SK-N-SH (cell line): ENCODE measurements at regions not wholly inside any gene's neighbourhood (a gene's known extent, or its start where the extent isn't known, plus 50 kb on each side); places are given as distances from the start of the nearest gene placed in this dataset.

Experiments used
- CTCF ChIA-PET: fragments of 300-600, 350-600 bp; formaldehyde crosslinking; extraction: SDS; loops from one replicate; lab custom pipeline; 2021; lab: Yijun Ruan, JAX
- POLR2A ChIA-PET: fragments of 350-600 bp; sonication (Branson Sonifier 250); formaldehyde crosslinking; extraction: SDS; loops from one replicate; lab custom pipeline; 2020; ENCODE audit warnings: antibody characterized with exemption, inconsistent platforms; lab: Yijun Ruan, JAX
- DNase-seq: peaks from one replicate; pipeline ENCODE4 v3.0.0; 2012
- H2AFZ ChIP-seq: fragments of 200-600 bp; sonication (generic); 2 replicates; pipeline ENCODE4 v1.8.1; 2016; ENCODE audit warnings: antibody characterized with exemption, mild to moderate bottlenecking, low read depth
- H3F3A ChIP-seq: fragments of 200-600 bp; sonication (generic); replicated peaks from 2 replicates; pipeline ENCODE3; 2016; ENCODE audit warnings: antibody characterized with exemption, mild to moderate bottlenecking; ENCODE audit not compliant: insufficient read depth
- H3K27ac ChIP-seq, 2 experiments: fragments of 200-500 bp in 1 of 2; fragments of 200-600 bp in 1 of 2; sonication (Bioruptor generic) in 1 of 2; sonication (generic), shearing (Covaris generic) in 1 of 2; 2 replicates each; pipeline versions ENCODE4 v1.5.1 to v1.6.1; 2014 to 2016; ENCODE audit warnings: low read depth in 2 of 2, inconsistent platforms in 1 of 2, low read length in 1 of 2, mild to moderate bottlenecking in 1 of 2, mixed read lengths in 1 of 2
- H3K27me3 ChIP-seq: fragments of 200-600 bp; sonication (generic), shearing (Covaris generic); 2 replicates; pipeline ENCODE4 v1.6.1; 2016; ENCODE audit warnings: mixed run types; ENCODE audit not compliant: insufficient read depth
- H3K36me3 ChIP-seq, 2 experiments: fragments of 200-500 bp in 1 of 2; fragments of 200-600 bp in 1 of 2; sonication (Bioruptor generic) in 1 of 2; sonication (generic) in 1 of 2; replicated peaks in 1 of 2; 2 replicates each; pipeline versions ENCODE3 to v1.5.1; 2014 to 2016; ENCODE audit warnings: low read length in 1 of 2, mild to moderate bottlenecking in 1 of 2; ENCODE audit not compliant: insufficient read depth in 2 of 2, control insufficient read depth in 1 of 2
- H3K4me1 ChIP-seq, 2 experiments: fragments of 200-500 bp in 1 of 2; fragments of 200-600 bp in 1 of 2; sonication (Bioruptor generic) in 1 of 2; sonication (generic), shearing (Covaris generic) in 1 of 2; 2 replicates each; pipeline versions ENCODE4 v1.5.1 to v1.6.1; 2014 to 2016; ENCODE audit warnings: low read depth in 1 of 2, low read length in 1 of 2, mixed run types in 1 of 2; ENCODE audit not compliant: insufficient read depth in 2 of 2, control insufficient read depth in 1 of 2
- H3K4me2 ChIP-seq: fragments of 200-600 bp; sonication (generic), shearing (Covaris generic); 2 replicates; pipeline ENCODE4 v1.6.1; 2017; ENCODE audit warnings: mixed run types
- H3K4me3 ChIP-seq, 2 experiments: fragments of 200-500 bp in 1 of 2; fragments of 200-600 bp in 1 of 2; sonication (Bioruptor generic) in 1 of 2; sonication (generic), shearing (Covaris generic) in 1 of 2; 2 replicates each; pipeline versions ENCODE4 v1.5.1 to v1.8.1; 2014 to 2016; ENCODE audit warnings: low read depth in 2 of 2, inconsistent platforms in 1 of 2, low read length in 1 of 2, mild to moderate bottlenecking in 1 of 2, mixed read lengths in 1 of 2, moderate library complexity in 1 of 2
- H3K79me2 ChIP-seq: fragments of 200-600 bp; sonication (generic); 2 replicates; pipeline ENCODE4 v1.8.1; 2017; ENCODE audit warnings: mild to moderate bottlenecking; ENCODE audit not compliant: insufficient read depth
- H3K9ac ChIP-seq: fragments of 200-600 bp; sonication (generic); 2 replicates; pipeline ENCODE4 v1.6.1; 2017; ENCODE audit warnings: mixed run types
- H3K9me2 ChIP-seq: fragments of 200-600 bp; sonication (generic); 2 replicates; pipeline ENCODE4 v1.6.1; 2017; ENCODE audit warnings: mixed run types
- H3K9me3 ChIP-seq: fragments of 200-600 bp; sonication (generic); 2 replicates; pipeline ENCODE4 v1.6.1; 2017; ENCODE audit warnings: mixed run types, mild to moderate bottlenecking, moderate library complexity
- H4K20me1 ChIP-seq: fragments of 200-600 bp; sonication (generic); 2 replicates; pipeline ENCODE4 v1.6.1; 2017; ENCODE audit warnings: mild to moderate bottlenecking, mixed run types; ENCODE audit not compliant: insufficient read depth
- CHD2 ChIP-seq: fragments of 150-350 bp; IDR thresholded peaks from 2 replicates; pipeline ENCODE4 v1.6.1; 2018; ENCODE audit warnings: low read length; ENCODE audit not compliant: partially characterized antibody
- EP300 ChIP-seq, 2 experiments: IDR thresholded peaks; 2 replicates each; pipeline versions ENCODE4 v1.4.0 to v1.6.1; 2012; ENCODE audit warnings: borderline replicate concordance in 1 of 2, low read depth in 1 of 2, low read length in 1 of 2
- EZH2phosphoT487 ChIP-seq: fragments of 200-600 bp; sonication (generic); IDR thresholded peaks from 2 replicates; pipeline ENCODE4 v1.6.1; 2017; ENCODE audit warnings: low read depth, mixed run types, mild to moderate bottlenecking, antibody characterized with exemption, moderate library complexity, borderline replicate concordance
- FOXJ3 ChIP-seq: sonication (generic); formaldehyde crosslinking; IDR thresholded peaks from 2 replicates; pipeline ENCODE4 v1.5.1; 2020; ENCODE audit warnings: mild to moderate bottlenecking, missing genetic modification reagents
- GATA2 ChIP-seq: sonication (generic); formaldehyde crosslinking; IDR thresholded peaks from 2 replicates; pipeline ENCODE4 v1.5.0; 2020; ENCODE audit warnings: mild to moderate bottlenecking, missing genetic modification reagents
- NFIC ChIP-seq: IDR thresholded peaks from 2 replicates; pipeline ENCODE4 v1.4.0; 2012; ENCODE audit warnings: borderline replicate concordance
- NRF1 ChIP-seq: IDR thresholded peaks from 2 replicates; pipeline ENCODE4 v1.6.1; 2012; ENCODE audit warnings: low read depth, mild to moderate bottlenecking, low read length
- POLR2AphosphoS5 ChIP-seq: IDR thresholded peaks from 2 replicates; pipeline ENCODE4 v1.6.1; 2012; ENCODE audit warnings: low read depth, low read length
- RAD21 ChIP-seq: IDR thresholded peaks from 2 replicates; pipeline ENCODE4 v1.6.1; 2012; ENCODE audit warnings: mild to moderate bottlenecking, low read length
- RXRA ChIP-seq: IDR thresholded peaks from 2 replicates; pipeline ENCODE4 v1.4.0; 2012; ENCODE audit warnings: low read depth, mild to moderate bottlenecking, borderline replicate concordance
- SIN3A ChIP-seq: IDR thresholded peaks from 2 replicates; pipeline ENCODE4 v1.6.1; 2012; ENCODE audit warnings: low read depth, mild to moderate bottlenecking, low read length, moderate library complexity, borderline replicate concordance
- TAF1 ChIP-seq: IDR thresholded peaks from 2 replicates; pipeline ENCODE4 v1.6.1; 2012; ENCODE audit warnings: low read depth, mild to moderate bottlenecking, low read length, moderate library complexity, borderline replicate concordance
- TCF12 ChIP-seq: IDR thresholded peaks from 2 replicates; pipeline ENCODE4 v1.4.0; 2012
- TEAD4 ChIP-seq: IDR thresholded peaks from 2 replicates; pipeline ENCODE4 v1.4.0; 2012; ENCODE audit warnings: mild to moderate bottlenecking, borderline replicate concordance; ENCODE audit not compliant: insufficient read depth
- YY1 ChIP-seq: IDR thresholded peaks from 2 replicates; pipeline ENCODE4 v1.4.0; 2012; ENCODE audit warnings: low read depth, mild to moderate bottlenecking
- WGBS: methylation state at CpG from one replicate; pipeline ENCODE4 v1.1.6; 2017; ENCODE audit warnings: low lambda C conversion rate; 5-methylcytosine and 5-hydroxymethylcytosine counted together
- TF ChIP-seq, protein P1 (sequence below): IDR thresholded peaks from 2 replicates; pipeline ENCODE4; 2012
- TF ChIP-seq, protein P2 (sequence below): IDR thresholded peaks from 2 replicates; pipeline ENCODE4 v1.4.0; 2012; ENCODE audit warnings: low read depth, borderline replicate concordance
- TF ChIP-seq, protein P3 (sequence below): IDR thresholded peaks from 2 replicates; pipeline ENCODE4 v1.6.1; 2012; ENCODE audit warnings: mild to moderate bottlenecking, low read depth, low read length, moderate library complexity

DNA sequence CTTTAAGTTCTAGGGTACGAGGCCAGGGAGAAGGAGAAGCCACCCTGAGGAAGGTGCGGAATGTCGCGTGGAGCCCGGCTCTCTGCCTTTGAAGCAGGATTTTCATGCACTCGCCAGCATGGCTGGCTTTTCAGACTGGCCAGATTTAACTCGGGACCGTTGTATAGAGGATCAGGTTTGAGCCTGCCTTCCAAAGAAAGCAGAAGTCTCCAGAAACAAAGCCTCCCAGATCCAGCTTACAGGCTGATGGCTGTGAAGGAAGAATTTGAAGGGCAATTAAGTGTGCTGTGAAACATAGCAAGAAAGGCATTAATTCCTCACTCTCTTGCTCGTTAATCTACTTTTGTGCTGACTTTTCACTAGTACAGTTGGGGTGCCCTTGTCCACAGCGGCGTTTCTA, 140.2 kb downstream of the SOX1 start:
- no peak overlapping the region for H3K9ac ChIP-seq
- H3K27ac ChIP-seq: no peak overlapping the region
- ChIA-PET CTCF (no interaction called here), POLR2A (no interaction called here)
- H3K36me3 ChIP-seq: no peaks in the 10 kb centered on the region
- no peaks in the 10 kb centered on the region for H3F3A ChIP-seq
- H3K79me2 ChIP-seq: no peaks in the 10 kb centered on the region
- H3K4me2 ChIP-seq: no peak overlapping the region
- H3K27me3 ChIP-seq: peaks cover 57% of the 10 kb centered on the region
- WGBS: 8% methylated on average over 11 of the region's 11 CpGs
- H2AFZ ChIP-seq: no peak overlapping the region
- H4K20me1 ChIP-seq: no peaks in the 10 kb centered on the region
- no peaks in the 10 kb centered on the region for H3K4me1 ChIP-seq
- TF ChIP-seq, protein P1, sequence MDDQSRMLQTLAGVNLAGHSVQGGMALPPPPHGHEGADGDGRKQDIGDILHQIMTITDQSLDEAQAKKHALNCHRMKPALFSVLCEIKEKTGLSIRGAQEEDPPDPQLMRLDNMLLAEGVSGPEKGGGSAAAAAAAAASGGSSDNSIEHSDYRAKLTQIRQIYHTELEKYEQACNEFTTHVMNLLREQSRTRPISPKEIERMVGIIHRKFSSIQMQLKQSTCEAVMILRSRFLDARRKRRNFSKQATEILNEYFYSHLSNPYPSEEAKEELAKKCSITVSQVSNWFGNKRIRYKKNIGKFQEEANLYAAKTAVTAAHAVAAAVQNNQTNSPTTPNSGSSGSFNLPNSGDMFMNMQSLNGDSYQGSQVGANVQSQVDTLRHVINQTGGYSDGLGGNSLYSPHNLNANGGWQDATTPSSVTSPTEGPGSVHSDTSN: no peak
- no peak for TF ChIP-seq EP300 (IDR thresholded peaks at IDR 0.05; ENCODE audit: borderline replicate concordance in 1 of 2, low read depth in 1 of 2, low read length in 1 of 2)
- no peak for TF ChIP-seq TCF12
- TF ChIP-seq EZH2phosphoT487: no peak
- TF ChIP-seq SIN3A: no peak
- TF ChIP-seq, protein P2, sequence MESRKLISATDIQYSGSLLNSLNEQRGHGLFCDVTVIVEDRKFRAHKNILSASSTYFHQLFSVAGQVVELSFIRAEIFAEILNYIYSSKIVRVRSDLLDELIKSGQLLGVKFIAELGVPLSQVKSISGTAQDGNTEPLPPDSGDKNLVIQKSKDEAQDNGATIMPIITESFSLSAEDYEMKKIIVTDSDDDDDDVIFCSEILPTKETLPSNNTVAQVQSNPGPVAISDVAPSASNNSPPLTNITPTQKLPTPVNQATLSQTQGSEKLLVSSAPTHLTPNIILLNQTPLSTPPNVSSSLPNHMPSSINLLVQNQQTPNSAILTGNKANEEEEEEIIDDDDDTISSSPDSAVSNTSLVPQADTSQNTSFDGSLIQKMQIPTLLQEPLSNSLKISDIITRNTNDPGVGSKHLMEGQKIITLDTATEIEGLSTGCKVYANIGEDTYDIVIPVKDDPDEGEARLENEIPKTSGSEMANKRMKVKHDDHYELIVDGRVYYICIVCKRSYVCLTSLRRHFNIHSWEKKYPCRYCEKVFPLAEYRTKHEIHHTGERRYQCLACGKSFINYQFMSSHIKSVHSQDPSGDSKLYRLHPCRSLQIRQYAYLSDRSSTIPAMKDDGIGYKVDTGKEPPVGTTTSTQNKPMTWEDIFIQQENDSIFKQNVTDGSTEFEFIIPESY: no peak
- TF ChIP-seq TAF1: no peak
- TF ChIP-seq NFIC: no peak
- TF ChIP-seq NRF1: no peak
- no peak for TF ChIP-seq YY1
- TF ChIP-seq RXRA: no peak
- no peak for TF ChIP-seq CHD2
- no peak overlapping the region for H3K4me3 ChIP-seq
- H3K9me3 ChIP-seq: no peaks in the 10 kb centered on the region
- no peak for DNase-seq
- H3K9me2 ChIP-seq: no peaks in the 10 kb centered on the region

DNA sequence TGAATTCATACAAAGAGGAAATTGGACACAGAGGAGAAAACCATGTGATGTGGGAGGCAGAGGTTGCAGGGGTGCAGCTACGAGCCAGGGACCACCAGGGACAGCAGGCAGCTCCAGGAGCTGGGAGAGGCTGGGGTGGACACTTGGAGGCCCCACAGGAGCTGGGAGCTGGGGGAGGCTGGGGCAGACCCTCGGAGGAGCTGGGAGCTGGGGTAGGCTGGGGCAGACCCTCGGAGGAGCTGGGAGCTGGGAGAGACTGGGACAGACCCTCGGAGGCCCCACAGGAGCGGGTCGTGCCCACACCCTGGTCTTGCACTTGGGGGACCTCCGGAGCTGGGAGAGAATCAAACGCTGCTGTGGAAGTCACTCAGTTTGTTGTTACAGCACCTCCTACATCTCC, 141.7 kb downstream of the SOX1 start:
- no peak for DNase-seq
- no peaks in the 10 kb centered on the region for H3K4me1 ChIP-seq
- no peak overlapping the region for H3K9ac ChIP-seq
- H3K9me3 ChIP-seq: no peaks in the 10 kb centered on the region
- H4K20me1 ChIP-seq: no peaks in the 10 kb centered on the region
- no peak overlapping the region for H3K27ac ChIP-seq
- no peaks in the 10 kb centered on the region for H3F3A ChIP-seq
- no peak overlapping the region for H3K4me3 ChIP-seq
- H3K9me2 ChIP-seq: no peaks in the 10 kb centered on the region
- H3K36me3 ChIP-seq: no peaks in the 10 kb centered on the region
- TF ChIP-seq, protein P3, sequence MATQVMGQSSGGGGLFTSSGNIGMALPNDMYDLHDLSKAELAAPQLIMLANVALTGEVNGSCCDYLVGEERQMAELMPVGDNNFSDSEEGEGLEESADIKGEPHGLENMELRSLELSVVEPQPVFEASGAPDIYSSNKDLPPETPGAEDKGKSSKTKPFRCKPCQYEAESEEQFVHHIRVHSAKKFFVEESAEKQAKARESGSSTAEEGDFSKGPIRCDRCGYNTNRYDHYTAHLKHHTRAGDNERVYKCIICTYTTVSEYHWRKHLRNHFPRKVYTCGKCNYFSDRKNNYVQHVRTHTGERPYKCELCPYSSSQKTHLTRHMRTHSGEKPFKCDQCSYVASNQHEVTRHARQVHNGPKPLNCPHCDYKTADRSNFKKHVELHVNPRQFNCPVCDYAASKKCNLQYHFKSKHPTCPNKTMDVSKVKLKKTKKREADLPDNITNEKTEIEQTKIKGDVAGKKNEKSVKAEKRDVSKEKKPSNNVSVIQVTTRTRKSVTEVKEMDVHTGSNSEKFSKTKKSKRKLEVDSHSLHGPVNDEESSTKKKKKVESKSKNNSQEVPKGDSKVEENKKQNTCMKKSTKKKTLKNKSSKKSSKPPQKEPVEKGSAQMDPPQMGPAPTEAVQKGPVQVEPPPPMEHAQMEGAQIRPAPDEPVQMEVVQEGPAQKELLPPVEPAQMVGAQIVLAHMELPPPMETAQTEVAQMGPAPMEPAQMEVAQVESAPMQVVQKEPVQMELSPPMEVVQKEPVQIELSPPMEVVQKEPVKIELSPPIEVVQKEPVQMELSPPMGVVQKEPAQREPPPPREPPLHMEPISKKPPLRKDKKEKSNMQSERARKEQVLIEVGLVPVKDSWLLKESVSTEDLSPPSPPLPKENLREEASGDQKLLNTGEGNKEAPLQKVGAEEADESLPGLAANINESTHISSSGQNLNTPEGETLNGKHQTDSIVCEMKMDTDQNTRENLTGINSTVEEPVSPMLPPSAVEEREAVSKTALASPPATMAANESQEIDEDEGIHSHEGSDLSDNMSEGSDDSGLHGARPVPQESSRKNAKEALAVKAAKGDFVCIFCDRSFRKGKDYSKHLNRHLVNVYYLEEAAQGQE: no peak
- TF ChIP-seq POLR2AphosphoS5 (no peak), FOXJ3 (CRISPR knock-in tag) (no peak), GATA2 (CRISPR knock-in tag) (no peak), RAD21 (no peak), TEAD4 (no peak), YY1 (no peak), TCF12 (no peak)
- TF ChIP-seq, all 33 proteins: peak for 0
- no peaks in the 10 kb centered on the region for H3K79me2 ChIP-seq
- peaks cover 42% of the 10 kb centered on the region for H3K27me3 ChIP-seq
- WGBS: 0% methylated on average over 1 of the region's 8 CpGs
- CTCF ChIA-PET: interaction anchor here (1.0 kb wide), 1 partner anchor 11 kb away, joined by 3 read pairs; no protein-coding TSS in a partner anchor
- POLR2A ChIA-PET: no interaction called here
- H2AFZ ChIP-seq: no peak overlapping the region
- no peak overlapping the region for H3K4me2 ChIP-seq
